GM19467 (cell line): ENCODE measurements at regions not wholly inside any gene's neighbourhood (a gene's known extent, or its start where the extent isn't known, plus 50 kb on each side); places are given as distances from the start of the nearest gene placed in this dataset.

Experiments used
- ATAC-seq: cut with Tn5 transposase; IDR thresholded peaks from one replicate; pipeline ENCODE4 v1.9.1; 2021; ENCODE audit warnings: mild to moderate bottlenecking, moderate library complexity; ENCODE audit not compliant: unreplicated experiment

GRCh38 chr4:81572402-81572801, 100.7 kb upstream of the RASGEF1B start:
- no peak for ATAC-seq

- no peak for ATAC-seq
Measured at GRCh38 chr4:81571105-81571504, 99.4 kb upstream of the RASGEF1B start.

- ATAC-seq: no peak
Measured at GRCh38 chr4:81566161-81566591, 94.5 kb upstream of the RASGEF1B start.

- ATAC-seq: no peak
Measured at GRCh38 chr4:81565142-81565870, 93.6 kb upstream of the RASGEF1B start.

GRCh38 chr4:81564025-81564424, 92.3 kb upstream of the RASGEF1B start:
- no peak for ATAC-seq

- ATAC-seq: peak; percentile 92
Measured at GRCh38 chr4:81562093-81562492, 90.4 kb upstream of the RASGEF1B start.

GRCh38 chr4:81557306-81557705, 85.6 kb upstream of the RASGEF1B start:
- ATAC-seq: no peak

GRCh38 chr4:81555489-81555888, 83.8 kb upstream of the RASGEF1B start:
- no peak for ATAC-seq

- ATAC-seq: no peak
Measured at GRCh38 chr4:81552086-81552485, 80.4 kb upstream of the RASGEF1B start.

- ATAC-seq: no peak
Measured at GRCh38 chr4:81550388-81550859, 78.7 kb upstream of the RASGEF1B start.

GRCh38 chr4:81549984-81550383, 78.3 kb upstream of the RASGEF1B start:
- no peak for ATAC-seq

GRCh38 chr4:81546777-81547176, 75.1 kb upstream of the RASGEF1B start:
- no peak for ATAC-seq

- no peak for ATAC-seq
Measured at GRCh38 chr4:81541161-81541945, 69.6 kb upstream of the RASGEF1B start.

- no peak for ATAC-seq
Measured at GRCh38 chr4:81538716-81539427, 67.2 kb upstream of the RASGEF1B start.

- ATAC-seq: no peak
Measured at GRCh38 chr4:81531410-81531809, 59.7 kb upstream of the RASGEF1B start.

GRCh38 chr4:81528979-81529378, 57.3 kb upstream of the RASGEF1B start:
- no peak for ATAC-seq

GRCh38 chr4:81528200-81528599, 56.5 kb upstream of the RASGEF1B start:
- ATAC-seq: no peak

GRCh38 chr4:81527709-81528108, 56.0 kb upstream of the RASGEF1B start:
- ATAC-seq: no peak

GRCh38 chr4:81527115-81527514, 55.4 kb upstream of the RASGEF1B start:
- ATAC-seq: no peak

- no peak for ATAC-seq
Measured at GRCh38 chr4:81526706-81527105, 55.0 kb upstream of the RASGEF1B start.

GRCh38 chr4:81523672-81524327, 52.1 kb upstream of the RASGEF1B start:
- peak; percentile 58 for ATAC-seq
